Frontal cortex (tissue), 3 donors: ENCODE measurements at regions not wholly inside any gene's neighbourhood (a gene's known extent, or its start where the extent isn't known, plus 50 kb on each side); places are given as distances from the start of the nearest gene placed in this dataset.

Source experiments
- DNase-seq, 2 donors: peaks; one replicate each; pipeline ENCODE4 v3.0.0; 2012; ENCODE audit warnings: low spot score in 2 of 2
- FAIRE-seq: peaks from 2 replicates; lab custom pipeline; 2012; peaks lifted over from hg19 to GRCh38; lab: Jason Lieb, UNC
- donor health status: control.
- donor health status: control.
- donor health status: control.

GRCh38 chr21:41559658-41560631 is 52.0 kb upstream of the TMPRSS2 start:
- DNase-seq (no peak), FAIRE-seq (no peak)

DNA sequence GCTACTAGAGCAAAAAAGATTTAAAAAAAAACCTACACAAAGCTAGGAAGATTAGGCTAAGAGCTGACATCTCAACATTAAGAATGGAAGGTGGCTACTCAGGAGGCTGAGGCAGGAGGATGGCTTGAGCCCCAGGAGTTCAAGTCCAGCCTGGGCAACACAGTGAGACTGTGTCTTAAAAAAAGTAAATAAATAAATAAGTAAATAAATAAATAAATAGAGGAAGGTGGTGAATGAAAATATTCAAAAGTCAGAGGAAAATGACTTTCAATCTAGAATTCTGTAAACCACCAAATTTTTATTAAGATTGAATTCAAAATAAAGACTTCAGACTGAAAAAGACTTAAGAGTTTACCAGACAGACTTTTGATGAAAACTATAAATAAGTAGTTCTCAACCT is 50.9 kb upstream of the TMPRSS2 start:
- FAIRE-seq, result no peak

DNA sequence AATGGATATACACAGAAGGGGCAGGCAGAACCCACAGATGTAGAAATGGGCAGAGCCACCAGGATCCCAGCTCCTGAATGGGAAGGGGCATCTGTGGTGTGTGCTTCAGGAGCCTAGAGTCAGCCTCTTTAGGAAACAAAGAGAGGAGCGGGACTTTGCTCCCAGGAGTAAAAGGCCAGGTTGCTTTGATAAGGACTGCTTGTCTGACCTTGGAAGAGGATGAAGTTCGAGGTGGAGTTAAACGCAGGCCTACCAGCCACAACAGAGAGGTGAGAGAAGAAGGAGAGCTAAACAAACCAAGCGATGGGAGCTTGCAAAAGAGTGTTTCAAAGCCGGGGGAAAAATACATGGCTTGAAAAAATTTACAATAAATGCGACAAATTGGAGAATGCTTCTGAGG is 49.9 kb upstream of the TMPRSS2 start:
- DNase-seq (no peak), FAIRE-seq (no peak)

More for the DNA sequence above, 50.9 kb upstream of the TMPRSS2 start:
- DNase-seq, result no peak
